Midbrain (tissue), 1 donor: ENCODE measurements at regions not wholly inside any gene's neighbourhood (a gene's known extent, or its start where the extent isn't known, plus 50 kb on each side); places are given as distances from the start of the nearest gene placed in this dataset.
"Not testable (repeated sequence)": the region's sequence is repeated elsewhere in the genome, so short reads cannot be mapped to it uniquely, and the experiment has no call there.

Experiments
- DNase-seq: peaks from one replicate; lab custom pipeline; 2025; lab: John Stamatoyannopoulos, UW

DNA sequence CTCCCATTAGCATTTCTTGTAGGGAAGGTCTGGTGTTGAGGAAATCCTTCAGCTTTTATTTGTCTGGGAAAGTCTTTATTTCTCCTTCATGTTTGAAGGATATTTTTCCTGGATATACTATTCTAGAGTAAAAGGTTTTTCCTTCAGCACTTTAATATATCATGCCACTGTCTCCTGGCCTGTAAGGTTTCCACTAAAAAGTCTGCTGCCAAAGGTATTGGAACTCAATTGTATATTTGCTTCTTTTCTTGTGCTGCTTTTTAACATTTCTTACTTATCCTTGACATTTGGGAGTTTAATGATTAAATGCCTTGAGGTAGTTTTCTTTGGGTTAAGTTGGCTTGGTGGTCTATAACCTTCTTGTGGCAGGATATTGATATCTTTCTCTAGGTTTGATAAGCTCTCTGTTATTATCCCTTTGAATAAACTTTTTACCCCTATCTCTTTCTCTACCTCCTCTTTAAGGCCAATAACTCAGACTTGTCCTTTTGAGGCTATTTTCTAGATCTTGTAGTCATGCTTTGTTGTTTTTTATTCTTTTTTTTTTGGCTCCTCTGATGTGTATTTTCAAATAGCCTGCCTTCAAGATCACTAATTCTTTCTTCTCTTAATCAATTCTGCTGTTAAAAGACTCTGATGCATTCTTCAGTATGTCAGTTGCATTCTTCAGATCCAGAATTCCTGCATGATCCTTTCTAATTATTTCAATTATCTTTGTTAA lies 225.0 kb upstream of the ZNF217 start:
- no peak for DNase-seq

- DNase-seq, result not testable (repeated sequence)
These were observed 223.9 kb upstream of the ZNF217 start for GRCh38 chr20:53817513-53817912.

GRCh38 chr20:53816872-53817398 lies 223.3 kb upstream of the ZNF217 start:
- no peak for DNase-seq

DNA sequence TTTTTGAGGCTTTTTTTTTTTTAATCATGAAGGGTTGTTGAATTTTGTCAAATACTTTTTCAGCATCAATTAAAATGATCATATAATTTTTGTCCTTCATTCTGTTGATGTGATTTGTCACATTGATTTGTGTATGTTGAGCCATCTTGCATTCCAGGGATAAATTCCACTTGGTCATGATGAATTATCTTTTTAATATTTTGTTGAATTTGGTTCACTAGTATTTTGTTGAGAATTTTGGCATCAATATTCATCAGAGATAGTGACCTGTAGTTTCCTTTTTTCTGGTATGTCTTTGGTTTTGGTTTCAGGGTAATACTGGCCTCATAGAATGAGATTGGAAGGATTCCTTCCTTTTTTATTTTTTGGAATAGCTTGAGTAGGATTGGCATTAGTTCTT lies 221.9 kb upstream of the ZNF217 start:
- DNase-seq, result no peak

DNA sequence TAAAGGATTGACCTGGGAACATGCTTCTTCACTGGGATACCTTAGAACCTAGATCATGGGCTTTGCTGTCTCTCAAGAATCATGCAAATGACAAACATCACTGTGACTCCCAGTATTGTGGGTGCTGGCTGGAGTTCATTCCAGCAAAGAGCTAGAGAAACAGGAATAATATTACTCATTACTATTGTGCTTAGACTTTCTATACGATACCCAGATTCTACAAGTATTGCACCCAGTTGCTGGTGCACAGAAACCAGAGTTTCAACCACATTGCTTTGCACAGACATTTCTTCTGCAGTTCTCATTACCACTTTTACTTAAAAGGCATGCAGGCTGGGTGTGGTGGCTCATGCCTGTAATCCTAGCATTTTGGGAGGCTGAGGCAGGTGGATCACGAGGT lies 220.4 kb upstream of the ZNF217 start:
- DNase-seq, result no peak

- no peak for DNase-seq
These were observed 220.0 kb upstream of the ZNF217 start for GRCh38 chr20:53813636-53814035.

DNA sequence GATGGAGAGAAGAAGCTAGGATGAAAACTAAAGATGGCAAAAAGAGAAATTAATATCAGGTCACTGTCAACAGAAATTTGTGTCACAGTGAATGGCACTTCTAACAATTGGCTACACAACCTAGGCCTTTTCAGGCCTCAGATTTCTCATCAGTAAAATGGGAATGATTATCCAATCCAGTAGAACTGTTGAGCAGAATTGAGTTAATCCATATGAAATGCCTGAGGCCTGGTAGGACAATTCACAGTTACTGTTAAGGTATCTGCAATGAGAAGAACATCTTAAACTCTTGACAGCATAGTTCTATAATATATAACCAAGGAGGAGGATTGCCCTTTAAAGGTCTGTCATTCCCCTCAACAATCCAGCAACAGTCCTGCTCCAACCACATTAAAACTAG lies 217.9 kb upstream of the ZNF217 start:
- DNase-seq, result no peak

DNA sequence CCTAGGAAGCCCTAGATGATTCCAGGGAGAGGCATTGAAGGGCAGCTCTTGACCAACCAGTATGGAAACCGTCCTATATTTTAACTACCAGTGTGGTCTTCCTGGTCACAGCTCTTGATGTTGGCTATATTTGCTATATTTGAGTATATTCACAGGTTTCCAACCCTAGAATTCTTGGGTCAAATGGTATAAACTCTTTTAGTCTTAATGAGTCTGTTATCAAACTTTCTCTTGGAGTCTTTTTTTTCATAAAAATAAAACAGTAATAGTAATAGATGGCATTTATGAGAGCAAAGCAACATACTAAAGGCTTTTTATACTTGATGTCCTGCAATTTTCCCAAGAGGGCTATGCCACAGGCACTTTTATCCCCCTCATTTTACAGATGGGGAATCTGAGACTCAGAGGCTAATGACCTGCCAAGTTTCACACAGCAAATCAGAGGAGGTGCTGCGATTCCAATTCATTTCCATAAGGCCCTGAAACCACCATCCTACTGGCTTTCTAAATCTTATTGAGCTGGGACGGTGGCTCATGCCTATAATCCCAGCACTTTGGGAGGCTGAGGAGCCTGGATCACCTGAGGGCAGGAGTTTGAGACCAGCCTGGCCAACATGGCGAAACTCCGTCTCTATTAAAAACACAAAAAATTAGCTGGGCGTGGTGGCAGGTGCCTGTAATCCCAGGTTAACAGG lies 217.2 kb upstream of the ZNF217 start:
- DNase-seq, result no peak

DNA sequence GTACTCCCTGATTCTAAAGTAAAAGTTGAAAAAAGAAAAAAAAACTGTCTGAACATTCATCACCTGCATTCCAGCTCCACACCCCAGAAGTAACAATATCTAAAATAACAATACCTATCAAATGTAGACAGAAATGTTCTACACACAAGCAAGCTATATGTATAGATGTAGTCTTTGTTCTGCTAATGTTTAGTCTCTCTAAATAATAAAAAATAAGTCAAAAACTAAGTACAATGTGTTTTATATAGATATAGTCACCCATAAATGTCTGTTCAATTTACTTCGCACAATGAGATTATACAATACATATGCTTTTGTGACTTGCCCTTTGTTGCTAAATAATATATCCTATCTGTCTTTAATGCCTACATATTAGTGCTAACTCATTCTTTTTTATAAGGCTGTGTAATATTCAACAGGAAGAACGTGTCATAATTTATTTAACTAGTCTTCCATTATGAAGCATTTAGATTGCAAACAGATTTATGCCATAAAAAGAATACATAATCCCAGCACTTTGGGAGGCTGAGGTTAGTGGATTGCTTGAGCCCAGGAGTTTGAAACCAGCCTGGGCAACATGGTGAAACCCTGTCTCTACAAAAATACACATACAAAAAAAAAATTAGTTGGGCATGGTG lies 216.2 kb upstream of the ZNF217 start:
- no peak for DNase-seq

DNA sequence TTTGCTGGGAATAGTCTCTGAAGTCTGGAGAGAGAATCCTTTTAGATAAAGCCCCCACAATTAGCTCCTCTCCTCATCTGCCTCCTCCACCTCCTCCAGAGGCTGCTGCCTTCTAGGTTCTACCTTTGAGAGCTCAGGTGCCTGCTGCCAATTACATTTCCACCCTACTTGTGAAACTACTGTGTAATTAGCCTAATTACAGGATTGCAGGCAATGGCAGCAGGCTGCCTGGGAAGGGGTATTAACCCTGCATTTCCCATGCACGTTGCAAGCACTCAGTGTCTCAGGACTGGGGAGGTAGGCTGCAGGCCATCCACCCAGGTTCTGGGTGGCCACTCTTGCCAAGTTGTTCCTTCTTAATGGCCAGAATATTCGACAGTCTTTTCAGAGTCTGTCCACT lies 215.6 kb upstream of the ZNF217 start:
- no peak for DNase-seq

DNA sequence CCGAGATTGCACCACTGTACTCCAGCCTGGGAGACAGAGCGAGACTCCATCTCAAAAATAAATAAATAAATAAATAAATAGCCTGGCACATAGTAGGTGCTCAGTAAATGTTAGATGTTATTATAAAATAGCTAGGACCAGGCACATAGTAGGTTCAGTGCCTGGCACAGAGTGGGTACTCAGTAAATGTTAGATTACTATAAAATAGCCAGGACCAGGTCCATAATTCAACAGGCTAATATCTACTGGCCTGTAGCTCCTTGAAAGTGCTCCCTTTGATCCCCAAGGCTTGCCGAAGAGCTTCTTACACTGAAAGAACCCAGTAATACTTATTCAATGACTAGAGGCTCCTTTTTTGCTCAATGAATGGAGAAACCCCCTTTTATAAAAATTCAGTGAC lies 215.1 kb upstream of the ZNF217 start:
- no peak for DNase-seq

DNA sequence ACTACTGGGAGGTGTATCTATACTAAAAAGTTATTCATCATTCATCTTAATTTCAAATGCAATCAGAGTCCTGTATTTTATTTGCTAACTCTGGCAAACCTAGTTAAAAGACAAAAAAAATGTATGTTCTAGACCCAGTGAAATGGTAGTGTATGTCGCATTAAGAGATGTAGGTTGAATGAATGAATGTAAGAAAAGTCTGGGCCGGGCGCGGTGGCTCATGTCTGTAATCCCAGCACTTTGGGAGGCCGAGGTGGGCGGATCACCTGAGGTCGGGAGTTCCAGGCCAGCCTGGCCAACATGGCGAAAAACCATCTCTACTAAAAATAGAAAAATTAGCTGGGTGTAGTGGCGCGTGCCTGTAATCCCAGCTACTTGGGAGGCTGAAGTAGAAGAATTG lies 214.7 kb upstream of the ZNF217 start:
- DNase-seq, result not testable (repeated sequence)

DNA sequence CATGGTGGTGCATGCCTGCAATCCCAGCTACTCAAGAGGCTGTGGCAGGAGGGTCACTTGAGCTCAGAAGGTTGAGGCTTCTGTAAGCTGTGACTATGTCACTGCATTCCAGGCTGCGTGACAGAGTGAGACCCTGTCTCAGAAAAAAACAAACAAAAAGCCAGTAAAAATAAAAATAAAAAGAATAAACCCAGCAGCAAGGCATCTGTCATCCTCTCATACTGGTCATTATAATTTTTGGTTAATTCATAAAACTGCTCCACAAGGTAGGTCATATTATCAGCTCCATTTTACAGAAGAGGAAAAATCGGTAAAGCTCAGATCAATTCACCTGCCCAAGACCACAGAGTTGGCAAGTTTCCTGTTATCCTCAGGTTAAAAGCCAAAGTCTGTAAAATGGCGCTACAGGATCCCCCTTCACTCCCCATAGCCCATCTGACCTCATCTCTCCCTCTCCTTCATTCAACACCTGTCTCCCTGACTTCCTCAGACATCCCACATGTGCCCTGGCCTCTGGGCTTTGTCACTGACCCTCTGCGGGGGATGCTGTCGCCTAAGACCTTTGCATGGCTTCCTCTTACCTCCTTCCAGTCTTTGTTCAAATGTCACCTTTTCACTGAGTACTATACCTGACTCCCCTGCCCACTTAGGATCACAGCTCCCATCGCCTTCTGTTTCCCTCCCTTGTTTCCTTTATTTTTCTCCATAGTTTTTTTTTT lies 213.2 kb upstream of the ZNF217 start:
- DNase-seq, result no peak

- no peak for DNase-seq
These were observed 212.3 kb upstream of the ZNF217 start for GRCh38 chr20:53805895-53806384.

- DNase-seq, result no peak
These were observed 211.6 kb upstream of the ZNF217 start for GRCh38 chr20:53804920-53805894.

DNA sequence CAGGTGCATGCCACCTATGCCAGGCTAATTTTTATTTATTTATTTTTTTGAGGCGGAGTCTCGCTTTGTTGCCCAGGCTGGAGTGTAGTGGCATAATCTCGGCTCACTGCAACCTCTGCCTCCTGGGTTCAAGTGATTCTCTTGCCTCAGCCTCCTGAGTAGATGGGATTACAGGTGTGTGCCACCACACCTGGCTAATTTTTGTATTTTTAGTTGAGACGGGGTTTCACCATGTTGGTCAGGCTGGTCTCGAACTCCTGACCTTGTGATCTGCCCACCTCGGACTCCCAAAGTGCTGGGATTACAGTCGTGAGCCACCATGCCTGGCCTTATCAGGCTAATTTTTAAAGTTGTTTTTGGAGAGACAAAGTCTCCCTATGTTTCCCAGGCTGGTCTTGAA lies 210.7 kb upstream of the ZNF217 start:
- DNase-seq, result not testable (repeated sequence)

GRCh38 chr20:53803492-53804155 lies 210.0 kb upstream of the ZNF217 start:
- DNase-seq, result no peak

DNA sequence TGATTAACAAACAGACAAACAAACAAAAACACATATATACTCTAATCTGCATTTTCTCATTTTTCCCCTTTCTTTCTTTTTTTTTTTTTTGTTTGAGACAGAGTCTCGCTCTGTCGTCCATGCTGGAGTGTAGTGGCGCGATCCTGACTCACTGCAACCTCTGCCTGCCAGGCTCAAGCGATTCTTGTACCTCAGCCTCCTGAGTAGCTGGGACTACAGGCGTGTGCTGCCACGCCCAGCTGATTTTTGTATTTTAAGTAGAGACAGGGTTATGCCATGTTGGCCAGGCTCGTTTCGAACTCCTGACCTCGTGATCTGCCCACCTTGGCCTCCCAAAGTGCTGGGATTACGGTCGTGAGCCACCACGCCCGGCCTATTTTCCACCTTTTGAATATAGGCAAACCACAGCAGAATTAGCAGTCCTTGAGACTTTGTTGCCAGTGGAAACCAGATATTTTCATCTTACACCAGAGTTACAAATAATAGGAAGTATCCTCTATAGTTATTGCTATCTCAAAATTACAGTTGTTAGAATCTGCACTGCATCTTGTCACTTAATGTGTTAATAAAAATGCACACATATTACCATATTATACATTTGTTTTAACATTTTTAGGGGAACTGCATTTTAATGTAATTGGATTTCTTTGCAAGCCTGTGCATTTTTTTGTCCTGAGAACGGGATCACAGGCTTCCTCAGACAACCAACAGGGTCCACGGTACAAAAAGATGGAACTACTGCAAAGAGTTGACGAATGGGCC lies 208.2 kb upstream of the ZNF217 start:
- no peak for DNase-seq

GRCh38 chr20:53800883-53801604 lies 207.4 kb upstream of the ZNF217 start:
- DNase-seq, result no peak
